ENCODE measurements at regions not wholly inside any gene's neighbourhood (a gene's known extent, or its start where the extent isn't known, plus 50 kb on each side); places are given as distances from the start of the nearest gene placed in this dataset.

GRCh38 chr21:23743821-23744220, 1863.5 kb downstream of the MRPL39 start:
- Histone ChIP-seq H3K9me3 (no peaks in the 10 kb centered on the region), H3K4me2 (no peak overlapping the region), H3K27ac (no peak overlapping the region), H3K4me1 (no peaks in the 10 kb centered on the region), H3K4me3 (no peak overlapping the region)
- WGBS (ENCODE audit: missing lambda C conversion rate), result 3% methylated on average over 2 of the region's 2 CpGs
- no peak for FAIRE-seq
- no peak for ATAC-seq
- ChIA-PET CTCF (no interaction called here), POLR2A (no interaction called here)
- DNase-seq (ENCODE audit: low read depth in 1 of 2, low spot score in 1 of 2), result no peak
- TF ChIP-seq, protein P1, sequence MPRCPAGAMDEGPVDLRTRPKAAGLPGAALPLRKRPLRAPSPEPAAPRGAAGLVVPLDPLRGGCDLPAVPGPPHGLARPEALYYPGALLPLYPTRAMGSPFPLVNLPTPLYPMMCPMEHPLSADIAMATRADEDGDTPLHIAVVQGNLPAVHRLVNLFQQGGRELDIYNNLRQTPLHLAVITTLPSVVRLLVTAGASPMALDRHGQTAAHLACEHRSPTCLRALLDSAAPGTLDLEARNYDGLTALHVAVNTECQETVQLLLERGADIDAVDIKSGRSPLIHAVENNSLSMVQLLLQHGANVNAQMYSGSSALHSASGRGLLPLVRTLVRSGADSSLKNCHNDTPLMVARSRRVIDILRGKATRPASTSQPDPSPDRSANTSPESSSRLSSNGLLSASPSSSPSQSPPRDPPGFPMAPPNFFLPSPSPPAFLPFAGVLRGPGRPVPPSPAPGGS (IDR thresholded peaks at IDR 0.05), result no peak
- TF ChIP-seq RCOR1 (IDR thresholded peaks at IDR 0.05; ENCODE audit: low read depth, low read length) (no peak), RAD21 (conservative IDR thresholded peaks at IDR 0.05 in 1 of 2, IDR thresholded peaks at IDR 0.05 in 1 of 2) (no peak), FOXS1 (CRISPR knock-in tag; IDR thresholded peaks at IDR 0.05) (no peak), HOXB13 (CRISPR knock-in tag; IDR thresholded peaks at IDR 0.05; ENCODE audit: low read depth) (no peak), ZC3H11A (IDR thresholded peaks at IDR 0.05) (no peak), EHF (CRISPR knock-in tag; IDR thresholded peaks at IDR 0.05) (no peak), MAFK (IDR thresholded peaks at IDR 0.05; ENCODE audit: partially characterized antibody) (no peak), RFX5 (IDR thresholded peaks at IDR 0.05) (no peak), FOSL2 (IDR thresholded peaks at IDR 0.05) (no peak), FOSL2 (CRISPR knock-in tag; IDR thresholded peaks at IDR 0.05) (no peak), HES2 (IDR thresholded peaks at IDR 0.05) (no peak), CBX8 (IDR thresholded peaks at IDR 0.05) (no peak), ZSCAN20 (CRISPR knock-in tag; IDR thresholded peaks at IDR 0.05) (no peak), MAZ (IDR thresholded peaks at IDR 0.05; ENCODE audit: borderline replicate concordance, low read depth, low read length) (no peak), TFCP2L1 (CRISPR knock-in tag; IDR thresholded peaks at IDR 0.05) (no peak), FOSB (CRISPR knock-in tag; IDR thresholded peaks at IDR 0.05) (no peak)
- TF ChIP-seq, protein P2, sequence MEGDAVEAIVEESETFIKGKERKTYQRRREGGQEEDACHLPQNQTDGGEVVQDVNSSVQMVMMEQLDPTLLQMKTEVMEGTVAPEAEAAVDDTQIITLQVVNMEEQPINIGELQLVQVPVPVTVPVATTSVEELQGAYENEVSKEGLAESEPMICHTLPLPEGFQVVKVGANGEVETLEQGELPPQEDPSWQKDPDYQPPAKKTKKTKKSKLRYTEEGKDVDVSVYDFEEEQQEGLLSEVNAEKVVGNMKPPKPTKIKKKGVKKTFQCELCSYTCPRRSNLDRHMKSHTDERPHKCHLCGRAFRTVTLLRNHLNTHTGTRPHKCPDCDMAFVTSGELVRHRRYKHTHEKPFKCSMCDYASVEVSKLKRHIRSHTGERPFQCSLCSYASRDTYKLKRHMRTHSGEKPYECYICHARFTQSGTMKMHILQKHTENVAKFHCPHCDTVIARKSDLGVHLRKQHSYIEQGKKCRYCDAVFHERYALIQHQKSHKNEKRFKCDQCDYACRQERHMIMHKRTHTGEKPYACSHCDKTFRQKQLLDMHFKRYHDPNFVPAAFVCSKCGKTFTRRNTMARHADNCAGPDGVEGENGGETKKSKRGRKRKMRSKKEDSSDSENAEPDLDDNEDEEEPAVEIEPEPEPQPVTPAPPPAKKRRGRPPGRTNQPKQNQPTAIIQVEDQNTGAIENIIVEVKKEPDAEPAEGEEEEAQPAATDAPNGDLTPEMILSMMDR (IDR thresholded peaks at IDR 0.05), result no peak
- TF ChIP-seq, protein P3, sequence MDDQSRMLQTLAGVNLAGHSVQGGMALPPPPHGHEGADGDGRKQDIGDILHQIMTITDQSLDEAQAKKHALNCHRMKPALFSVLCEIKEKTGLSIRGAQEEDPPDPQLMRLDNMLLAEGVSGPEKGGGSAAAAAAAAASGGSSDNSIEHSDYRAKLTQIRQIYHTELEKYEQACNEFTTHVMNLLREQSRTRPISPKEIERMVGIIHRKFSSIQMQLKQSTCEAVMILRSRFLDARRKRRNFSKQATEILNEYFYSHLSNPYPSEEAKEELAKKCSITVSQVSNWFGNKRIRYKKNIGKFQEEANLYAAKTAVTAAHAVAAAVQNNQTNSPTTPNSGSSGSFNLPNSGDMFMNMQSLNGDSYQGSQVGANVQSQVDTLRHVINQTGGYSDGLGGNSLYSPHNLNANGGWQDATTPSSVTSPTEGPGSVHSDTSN (IDR thresholded peaks at IDR 0.05), result no peak

DNA sequence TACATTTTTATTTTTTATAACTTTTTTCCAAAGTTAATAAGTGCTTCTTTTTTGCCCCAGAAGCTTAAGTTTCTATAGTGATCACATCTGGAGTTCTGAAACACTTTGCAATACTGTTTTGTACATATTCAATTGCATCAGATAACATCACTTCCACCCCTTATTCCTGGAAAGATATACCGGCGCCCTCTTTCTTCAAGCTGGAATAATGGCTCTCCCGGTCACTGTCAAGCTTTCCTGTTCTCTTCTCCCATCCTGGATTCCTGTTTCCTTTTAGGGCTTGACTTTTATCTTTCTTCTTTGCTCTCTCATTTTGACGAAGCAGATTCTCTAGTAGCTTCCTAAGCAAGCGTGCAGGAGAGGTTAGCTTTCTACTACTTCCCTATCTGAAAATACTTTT, 1866.8 kb downstream of the MRPL39 start:
- ATAC-seq, result no peak
- Histone ChIP-seq H3K4me3 (no peak overlapping the region), H3K9me3 (no peaks in the 10 kb centered on the region), H3K4me1 (no peaks in the 10 kb centered on the region), H3K4me2 (no peak overlapping the region), H3K27ac (no peak overlapping the region)
- no peak for DNase-seq (ENCODE audit: low read depth in 1 of 2, low spot score in 1 of 2)
- ChIA-PET POLR2A (no interaction called here), CTCF (no interaction called here)
- FAIRE-seq, result no peak
- 48% methylated on average over 5 of the region's 5 CpGs for WGBS (ENCODE audit: missing lambda C conversion rate)
- TF ChIP-seq, protein P2 (IDR thresholded peaks at IDR 0.05), result no peak
- TF ChIP-seq ZFP36 (IDR thresholded peaks at IDR 0.05; ENCODE audit: borderline replicate concordance, partially characterized antibody), result no peak
- no peak for TF ChIP-seq MAFK (IDR thresholded peaks at IDR 0.05; ENCODE audit: partially characterized antibody)
- TF ChIP-seq FOSL2 (IDR thresholded peaks at IDR 0.05), result no peak
- TF ChIP-seq FOSL2 (CRISPR knock-in tag; IDR thresholded peaks at IDR 0.05), result no peak
- no peak for TF ChIP-seq KDM5A (IDR thresholded peaks at IDR 0.05)
- TF ChIP-seq ZNF302 (CRISPR knock-in tag; IDR thresholded peaks at IDR 0.05), result no peak
- TF ChIP-seq, protein P4, sequence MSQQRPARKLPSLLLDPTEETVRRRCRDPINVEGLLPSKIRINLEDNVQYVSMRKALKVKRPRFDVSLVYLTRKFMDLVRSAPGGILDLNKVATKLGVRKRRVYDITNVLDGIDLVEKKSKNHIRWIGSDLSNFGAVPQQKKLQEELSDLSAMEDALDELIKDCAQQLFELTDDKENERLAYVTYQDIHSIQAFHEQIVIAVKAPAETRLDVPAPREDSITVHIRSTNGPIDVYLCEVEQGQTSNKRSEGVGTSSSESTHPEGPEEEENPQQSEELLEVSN (IDR thresholded peaks at IDR 0.05; ENCODE audit: borderline replicate concordance, low read depth), result no peak
- no peak for TF ChIP-seq HEYL (CRISPR knock-in tag; IDR thresholded peaks at IDR 0.05)
- no peak for TF ChIP-seq GATA3 (IDR thresholded peaks at IDR 0.05; ENCODE audit: borderline replicate concordance)
- TF ChIP-seq NFE2L2 (conservative IDR thresholded peaks at IDR 0.05; ENCODE audit: low read length), result no peak
- no peak for TF ChIP-seq CBX8 (IDR thresholded peaks at IDR 0.05)
- no peak for TF ChIP-seq MAZ (IDR thresholded peaks at IDR 0.05; ENCODE audit: borderline replicate concordance, low read depth, low read length)
- no peak for TF ChIP-seq TFCP2L1 (CRISPR knock-in tag; IDR thresholded peaks at IDR 0.05)
- no peak for TF ChIP-seq SREBF2 (IDR thresholded peaks at IDR 0.05)
- TF ChIP-seq MAX (IDR thresholded peaks at IDR 0.05), result no peak
- TF ChIP-seq TP53 (CRISPR knock-in tag; IDR thresholded peaks at IDR 0.05), result no peak
- no peak for TF ChIP-seq HES2 (IDR thresholded peaks at IDR 0.05)
- TF ChIP-seq EHMT2 (IDR thresholded peaks at IDR 0.05; ENCODE audit: low read depth), result no peak
- no peak for TF ChIP-seq JUNB (IDR thresholded peaks at IDR 0.05)

All from A549 (cell line).